Brain microvascular endothelial cell (primary cell): ENCODE measurements at regions not wholly inside any gene's neighbourhood (a gene's known extent, or its start where the extent isn't known, plus 50 kb on each side); places are given as distances from the start of the nearest gene placed in this dataset.

ENCODE experiments used
- DNase-seq: peaks from one replicate; pipeline ENCODE4 v3.0.0-alpha.2; 2020
- H3K27ac ChIP-seq: fragments of 250-450 bp; sonication (Bioruptor Pico); 2 replicates; pipeline ENCODE4 v1.5.1; 2020; ENCODE audit warnings: mild to moderate bottlenecking, moderate library complexity
- H3K27me3 ChIP-seq: fragments of 250-450 bp; sonication (Bioruptor Pico); replicated peaks from 2 replicates; pipeline ENCODE4 v1.5.1; 2020; ENCODE audit warnings: mild to moderate bottlenecking
- H3K36me3 ChIP-seq: fragments of 250-450 bp; sonication (Bioruptor Pico); replicated peaks from 2 replicates; pipeline ENCODE4 v1.5.1; 2020; ENCODE audit warnings: mild to moderate bottlenecking
- H3K4me3 ChIP-seq: 2 replicates; pipeline ENCODE4 v1.5.1; 2011; ENCODE audit warnings: low read depth, mild to moderate bottlenecking, control low read depth, low read length, moderate library complexity
- in situ Hi-C: cut with HindIII; loops from 2 replicates; pipeline ENCODE4 v1.10.0; 2017; ENCODE audit warnings: low sequenced_read_pairs, low pct_ligation_motif_present
- TF ChIP-seq, protein P1 (sequence below): IDR thresholded peaks from 2 replicates; pipeline ENCODE4 v1.5.1; 2011; ENCODE audit warnings: low read depth, mild to moderate bottlenecking, moderate library complexity, low read length, control low read depth, inconsistent platforms; ENCODE audit errors: missing control alignments

DNA sequence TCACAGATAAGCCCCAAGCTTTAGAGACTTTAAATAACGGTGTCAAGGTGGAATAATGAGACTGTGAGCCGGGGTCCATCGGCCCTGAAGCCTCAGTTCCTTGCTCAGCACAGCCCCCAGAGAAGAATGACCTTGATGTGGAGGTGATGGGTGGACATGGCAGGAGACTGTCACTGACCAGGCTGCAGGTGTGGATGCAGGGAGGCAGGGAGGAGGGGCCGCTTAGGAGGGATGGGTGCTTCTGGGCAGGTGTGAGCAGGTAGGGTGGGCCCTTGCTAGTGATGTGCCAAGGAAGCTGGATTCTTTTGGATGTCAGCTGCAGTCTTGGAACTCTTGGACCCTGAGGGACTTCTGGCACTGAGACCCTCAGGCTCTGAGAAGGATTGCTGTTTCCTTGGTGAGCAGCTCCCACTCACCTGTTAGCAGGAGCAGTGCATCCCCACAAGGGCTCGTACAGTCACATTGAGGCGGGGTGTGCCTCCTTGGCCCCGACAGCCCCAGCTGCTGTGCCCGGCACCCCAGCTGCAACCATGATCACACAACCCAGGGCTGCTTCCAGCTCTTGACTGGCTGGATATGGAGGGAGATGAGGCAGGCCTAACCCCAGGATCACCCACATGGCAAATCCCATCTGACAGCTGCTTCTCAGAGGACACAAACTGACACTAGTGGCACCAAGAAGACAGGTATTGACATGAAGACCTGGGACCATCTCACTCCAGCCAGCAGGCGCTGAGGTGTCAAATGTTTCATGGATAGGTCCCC lies 209.8 kb upstream of the HDAC4 start:
- TF ChIP-seq, protein P1, sequence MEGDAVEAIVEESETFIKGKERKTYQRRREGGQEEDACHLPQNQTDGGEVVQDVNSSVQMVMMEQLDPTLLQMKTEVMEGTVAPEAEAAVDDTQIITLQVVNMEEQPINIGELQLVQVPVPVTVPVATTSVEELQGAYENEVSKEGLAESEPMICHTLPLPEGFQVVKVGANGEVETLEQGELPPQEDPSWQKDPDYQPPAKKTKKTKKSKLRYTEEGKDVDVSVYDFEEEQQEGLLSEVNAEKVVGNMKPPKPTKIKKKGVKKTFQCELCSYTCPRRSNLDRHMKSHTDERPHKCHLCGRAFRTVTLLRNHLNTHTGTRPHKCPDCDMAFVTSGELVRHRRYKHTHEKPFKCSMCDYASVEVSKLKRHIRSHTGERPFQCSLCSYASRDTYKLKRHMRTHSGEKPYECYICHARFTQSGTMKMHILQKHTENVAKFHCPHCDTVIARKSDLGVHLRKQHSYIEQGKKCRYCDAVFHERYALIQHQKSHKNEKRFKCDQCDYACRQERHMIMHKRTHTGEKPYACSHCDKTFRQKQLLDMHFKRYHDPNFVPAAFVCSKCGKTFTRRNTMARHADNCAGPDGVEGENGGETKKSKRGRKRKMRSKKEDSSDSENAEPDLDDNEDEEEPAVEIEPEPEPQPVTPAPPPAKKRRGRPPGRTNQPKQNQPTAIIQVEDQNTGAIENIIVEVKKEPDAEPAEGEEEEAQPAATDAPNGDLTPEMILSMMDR = no peak
- in situ Hi-C loops = no loop called here
- H3K36me3 ChIP-seq = no peaks in the 10 kb centered on the region
- no peaks in the 10 kb centered on the region for H3K27me3 ChIP-seq
- no peak for DNase-seq
- no peak overlapping the region for H3K27ac ChIP-seq
- no peak overlapping the region for H3K4me3 ChIP-seq

DNA sequence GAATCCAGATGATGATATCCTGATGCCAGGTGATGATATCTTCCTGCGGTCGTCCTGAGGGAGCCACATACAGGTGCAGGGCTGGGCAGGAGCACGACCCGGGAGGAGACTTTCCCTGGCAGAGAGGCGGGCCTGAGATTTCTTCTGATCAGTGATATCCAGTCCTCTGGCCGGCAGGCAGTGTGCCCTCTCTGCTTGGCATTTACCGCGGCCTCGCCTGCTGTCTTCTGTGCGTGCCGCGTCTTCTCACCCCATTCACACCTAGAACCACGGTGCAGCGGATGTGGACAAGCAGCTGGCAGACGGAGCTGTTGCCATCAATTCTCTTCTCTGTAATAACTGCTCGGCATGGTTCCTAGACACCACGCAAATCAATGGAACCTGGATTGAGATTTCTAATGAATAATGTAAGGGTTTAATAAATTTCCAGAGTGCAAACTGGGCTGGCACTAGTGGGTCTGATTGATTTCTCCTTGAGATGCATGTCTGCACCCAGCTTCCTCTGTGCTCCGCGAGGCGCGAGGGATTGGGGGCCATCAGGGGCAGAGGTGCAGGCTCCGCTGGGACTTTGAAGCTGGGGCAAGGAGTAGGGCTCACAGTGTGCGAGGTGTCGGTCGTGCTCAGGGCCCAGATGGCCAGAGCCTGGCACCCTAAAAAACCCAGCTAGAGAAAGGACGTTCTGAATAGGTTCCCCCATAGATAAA lies 208.9 kb upstream of the HDAC4 start:
- in situ Hi-C loops = no loop called here
- TF ChIP-seq, protein P1 = no peak
- no peak for DNase-seq
- H3K4me3 ChIP-seq = no peak overlapping the region
- H3K27ac ChIP-seq = no peak overlapping the region
- H3K27me3 ChIP-seq = no peaks in the 10 kb centered on the region
- no peaks in the 10 kb centered on the region for H3K36me3 ChIP-seq

DNA sequence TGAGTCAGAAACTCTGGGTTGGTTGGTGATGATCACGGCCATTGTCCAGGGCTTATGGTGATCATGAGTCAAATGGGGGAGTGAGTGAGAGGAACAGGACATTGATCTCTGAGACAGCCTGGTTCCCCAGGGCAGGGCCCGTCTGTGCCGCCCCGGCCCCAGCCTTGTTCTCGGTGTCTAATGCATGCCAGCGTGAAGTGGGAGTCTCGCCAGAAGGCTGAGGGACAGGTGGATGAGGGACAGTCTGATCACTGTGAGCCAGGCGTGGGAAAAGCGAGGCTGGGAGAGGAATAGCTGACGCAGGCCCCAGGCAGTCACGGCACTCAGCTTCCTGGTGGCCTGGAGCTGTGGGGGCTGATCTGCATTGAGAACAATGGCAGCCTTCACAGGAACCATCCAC lies 208.3 kb upstream of the HDAC4 start:
- TF ChIP-seq, protein P1 = no peak

DNA sequence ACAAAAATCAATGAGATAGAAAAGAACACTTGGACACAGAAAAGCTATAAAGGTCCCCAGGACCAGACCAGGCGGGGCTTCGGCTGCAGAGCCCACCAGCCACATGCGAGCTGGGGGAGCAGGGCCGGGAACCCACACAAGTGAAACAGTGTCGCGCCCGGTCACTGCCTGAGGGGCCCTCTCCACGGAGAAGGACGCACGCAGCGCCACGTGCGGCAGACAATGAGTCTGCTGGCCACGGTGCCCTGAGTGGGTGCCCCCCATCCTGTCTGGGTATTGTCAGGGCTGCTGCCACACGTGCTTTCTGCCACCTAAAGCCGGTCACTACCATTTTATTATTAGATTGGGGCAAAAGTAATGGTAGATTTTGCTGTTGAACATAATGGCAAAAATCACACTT lies 207.9 kb upstream of the HDAC4 start:
- DNase-seq = no peak
- H3K4me3 ChIP-seq = no peak overlapping the region
- in situ Hi-C loops = no loop called here

More for the DNA sequence above, 208.3 kb upstream of the HDAC4 start:
- Histone ChIP-seq H3K27ac (no peak overlapping the region), H3K4me3 (no peak overlapping the region), H3K27me3 (no peaks in the 10 kb centered on the region), H3K36me3 (no peaks in the 10 kb centered on the region)
- DNase-seq = no peak
- in situ Hi-C loops = no loop called here

DNA sequence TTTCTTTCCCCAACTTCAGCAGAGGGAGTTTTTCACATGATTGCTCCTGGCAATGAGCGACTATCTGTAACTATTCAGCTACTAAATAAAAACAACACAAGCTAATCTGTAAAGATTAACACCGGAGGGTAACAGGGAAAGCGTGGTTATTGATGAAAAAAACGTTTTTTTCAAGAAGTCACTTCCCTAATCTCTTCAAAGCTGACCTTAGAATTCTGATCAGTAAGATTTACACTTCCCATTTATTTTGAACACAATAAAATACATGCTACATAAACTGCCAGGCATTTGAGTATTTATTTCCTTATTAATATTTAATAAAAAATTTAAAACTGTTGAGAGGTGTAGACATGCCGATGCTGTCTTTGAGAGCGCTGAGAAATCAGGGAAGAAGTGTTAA lies 207.4 kb upstream of the HDAC4 start:
- Histone ChIP-seq H3K36me3 (no peaks in the 10 kb centered on the region), H3K4me3 (no peak overlapping the region), H3K27me3 (no peaks in the 10 kb centered on the region), H3K27ac (no peak overlapping the region)
- DNase-seq = no peak
- TF ChIP-seq, protein P1 = no peak
- in situ Hi-C loops = no loop called here

More for the DNA sequence above, 207.9 kb upstream of the HDAC4 start:
- Histone ChIP-seq H3K27ac (no peak overlapping the region), H3K36me3 (no peaks in the 10 kb centered on the region), H3K27me3 (no peaks in the 10 kb centered on the region)
- TF ChIP-seq, protein P1 = no peak
